ENCODE measurements at regions not wholly inside any gene's neighbourhood (a gene's known extent, or its start where the extent isn't known, plus 50 kb on each side); places are given as distances from the start of the nearest gene placed in this dataset.

DNA sequence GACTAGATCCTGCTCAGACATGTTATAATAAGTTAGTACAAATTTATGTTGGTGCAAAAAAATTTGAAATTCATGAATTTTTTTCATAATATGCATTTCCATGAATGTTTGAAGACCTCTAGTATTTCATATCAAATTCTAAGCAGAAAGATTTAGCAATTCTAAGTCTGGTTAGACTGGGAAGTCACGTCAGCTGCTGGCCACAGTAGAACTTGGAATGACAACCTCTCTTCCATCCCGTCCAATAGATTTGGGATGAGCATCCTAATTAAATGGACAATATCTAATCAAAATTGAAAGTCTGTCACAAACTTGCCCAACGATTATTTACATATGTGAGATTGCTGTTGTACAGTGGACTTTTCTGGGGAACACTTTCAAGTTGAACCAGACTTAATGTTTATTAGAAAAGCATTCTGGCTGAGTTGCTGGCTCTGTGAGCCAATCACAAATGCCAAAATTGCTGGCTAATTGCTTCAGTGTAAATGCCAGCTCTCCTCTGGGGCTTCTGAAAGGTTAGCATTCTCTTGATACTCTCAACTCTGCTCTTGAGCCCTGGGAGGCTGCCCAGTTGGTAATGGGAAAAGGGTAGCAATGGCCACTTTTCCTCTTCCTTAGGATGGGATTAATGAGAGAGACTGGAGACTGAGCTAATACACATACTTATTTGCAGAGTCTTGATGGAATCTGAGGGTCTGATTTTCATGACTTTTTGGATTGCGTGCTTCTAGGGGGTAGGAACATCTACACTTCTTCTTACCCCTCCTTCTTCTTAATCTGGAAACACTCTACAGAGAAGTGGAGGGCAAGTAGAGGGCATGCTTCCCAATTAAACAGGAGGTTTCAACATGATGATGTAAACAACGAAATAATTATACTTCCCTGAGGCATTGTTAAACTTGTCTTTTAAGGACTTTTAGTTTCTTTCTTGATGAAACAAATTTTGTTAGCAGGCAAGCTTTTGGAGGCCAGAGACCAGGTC lies 253.5 kb downstream of the BAMBI start:
- no peak for DNase-seq

- DNase-seq = no peak
Measured at GRCh38 chr10:28935061-28935460, 257.7 kb downstream of the BAMBI start.

DNA sequence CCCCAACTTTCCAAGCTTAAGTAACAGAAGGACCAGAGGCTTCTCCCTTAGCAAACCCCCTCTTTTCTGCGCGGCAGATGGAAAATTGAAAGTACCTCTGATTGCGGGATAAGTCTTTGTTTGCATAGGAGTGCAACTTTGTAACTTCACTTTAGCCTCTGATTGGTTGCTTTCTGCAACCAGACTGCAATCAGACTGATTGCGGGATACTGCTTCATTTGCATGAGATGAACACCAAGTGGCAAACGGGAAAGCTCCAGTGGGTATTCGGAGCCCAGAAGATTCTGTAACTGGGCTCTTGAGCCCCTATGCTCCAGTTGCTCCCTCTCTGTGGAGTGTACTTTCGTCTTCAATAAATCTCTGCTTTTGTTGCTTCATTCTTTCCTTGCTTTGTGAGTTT lies 260.6 kb downstream of the BAMBI start:
- DNase-seq = no peak

GRCh38 chr10:28938745-28939144 lies 261.4 kb downstream of the BAMBI start:
- DNase-seq = no peak

GRCh38 chr10:28939281-28940157 lies 262.2 kb downstream of the BAMBI start:
- no peak for DNase-seq

GRCh38 chr10:28940158-28940888 lies 263.0 kb downstream of the BAMBI start:
- DNase-seq = no peak

DNA sequence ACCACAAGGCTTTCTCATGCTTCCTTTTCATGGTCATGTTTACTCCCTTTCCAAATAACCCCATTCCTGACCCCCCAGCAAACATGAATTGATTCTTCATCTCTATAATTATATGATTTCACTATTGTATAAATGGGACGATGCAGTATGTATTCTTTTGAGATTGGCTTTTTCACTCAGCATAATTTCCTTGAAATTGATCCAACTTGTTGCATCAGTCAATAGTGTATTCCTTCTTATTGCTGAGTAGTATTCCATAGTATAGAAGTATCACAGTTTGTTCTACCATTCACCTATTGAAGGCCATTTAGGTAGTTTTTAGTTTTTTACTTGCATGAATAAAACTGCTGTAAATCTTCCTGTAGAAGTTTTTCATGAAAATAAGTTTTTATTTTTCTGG lies 264.7 kb downstream of the BAMBI start:
- DNase-seq = no peak

DNA sequence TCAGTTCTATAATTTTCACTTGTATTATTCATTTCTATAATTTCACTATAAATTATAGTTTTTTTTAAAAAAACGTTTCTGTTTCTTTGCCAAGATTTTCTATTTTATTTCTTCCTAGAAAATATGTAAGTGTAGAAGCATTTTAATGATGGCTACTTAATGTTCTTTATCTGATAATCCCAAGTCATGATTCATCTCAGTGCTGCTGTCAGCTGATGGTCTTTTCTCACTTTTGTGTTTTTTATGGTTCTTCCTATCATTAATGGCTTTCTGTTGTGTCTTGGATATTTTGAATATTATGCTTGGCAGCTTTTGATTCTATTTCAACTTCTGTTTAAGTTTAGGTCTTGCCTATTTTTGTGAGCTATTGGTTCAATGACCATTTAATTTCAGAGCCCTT lies 268.6 kb downstream of the BAMBI start:
- DNase-seq = no peak

DNA sequence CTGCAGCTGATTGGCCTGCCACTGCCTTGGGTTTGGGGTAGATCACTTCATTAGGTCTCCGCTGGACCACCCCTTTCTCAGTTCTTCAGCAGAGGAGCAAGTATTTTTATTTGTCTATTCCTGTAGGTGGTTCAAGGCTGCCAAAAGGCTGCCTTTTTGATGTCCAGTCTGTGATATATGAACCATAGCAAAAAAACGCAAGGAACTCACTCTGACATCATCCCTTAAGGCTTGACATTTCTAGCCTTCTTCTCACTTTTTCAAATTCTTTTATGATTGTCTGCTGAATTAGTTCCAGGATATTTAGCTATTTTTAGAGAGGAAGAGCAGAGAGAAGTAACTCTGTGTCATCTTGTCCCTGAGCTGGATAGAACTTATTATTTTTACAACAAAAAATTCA lies 269.2 kb downstream of the BAMBI start:
- no peak for DNase-seq

DNA sequence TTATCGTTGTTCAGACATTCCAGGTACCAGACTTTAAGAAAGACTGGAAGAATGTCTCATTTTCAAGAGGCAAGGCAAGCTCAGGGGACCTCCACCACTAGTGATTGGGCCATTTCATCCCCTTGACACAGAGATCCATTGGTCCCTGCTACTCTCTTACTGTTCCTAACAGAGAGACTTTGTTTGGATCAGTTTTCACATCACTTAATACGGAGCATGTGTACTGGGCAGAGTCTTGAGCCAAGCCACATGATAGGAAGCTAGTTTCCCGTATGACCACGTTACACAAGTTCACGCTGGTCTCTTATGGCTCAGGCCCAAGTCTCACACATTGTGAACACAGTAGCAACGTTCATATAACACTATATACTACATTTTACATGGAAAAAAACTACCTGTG lies 269.9 kb downstream of the BAMBI start:
- DNase-seq = no peak

DNA sequence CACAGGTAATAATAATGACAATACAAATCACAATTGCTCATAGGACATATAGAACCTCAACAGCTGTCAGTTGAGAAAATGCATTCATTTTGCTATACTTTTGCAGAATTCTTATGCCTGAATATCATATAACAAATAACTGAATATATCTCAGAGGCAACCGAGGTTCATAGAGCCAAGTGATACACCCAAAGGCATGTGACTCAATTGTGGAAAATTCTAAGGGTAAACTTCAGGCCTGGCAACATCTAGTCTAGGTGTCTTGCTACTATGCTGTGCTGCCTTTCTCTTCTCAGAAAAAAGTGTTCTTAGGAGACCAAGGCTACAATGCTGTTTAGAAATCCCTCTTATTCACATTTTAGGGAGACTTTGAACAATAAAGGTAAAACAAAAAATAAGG lies 270.7 kb downstream of the BAMBI start:
- no peak for DNase-seq

DNA sequence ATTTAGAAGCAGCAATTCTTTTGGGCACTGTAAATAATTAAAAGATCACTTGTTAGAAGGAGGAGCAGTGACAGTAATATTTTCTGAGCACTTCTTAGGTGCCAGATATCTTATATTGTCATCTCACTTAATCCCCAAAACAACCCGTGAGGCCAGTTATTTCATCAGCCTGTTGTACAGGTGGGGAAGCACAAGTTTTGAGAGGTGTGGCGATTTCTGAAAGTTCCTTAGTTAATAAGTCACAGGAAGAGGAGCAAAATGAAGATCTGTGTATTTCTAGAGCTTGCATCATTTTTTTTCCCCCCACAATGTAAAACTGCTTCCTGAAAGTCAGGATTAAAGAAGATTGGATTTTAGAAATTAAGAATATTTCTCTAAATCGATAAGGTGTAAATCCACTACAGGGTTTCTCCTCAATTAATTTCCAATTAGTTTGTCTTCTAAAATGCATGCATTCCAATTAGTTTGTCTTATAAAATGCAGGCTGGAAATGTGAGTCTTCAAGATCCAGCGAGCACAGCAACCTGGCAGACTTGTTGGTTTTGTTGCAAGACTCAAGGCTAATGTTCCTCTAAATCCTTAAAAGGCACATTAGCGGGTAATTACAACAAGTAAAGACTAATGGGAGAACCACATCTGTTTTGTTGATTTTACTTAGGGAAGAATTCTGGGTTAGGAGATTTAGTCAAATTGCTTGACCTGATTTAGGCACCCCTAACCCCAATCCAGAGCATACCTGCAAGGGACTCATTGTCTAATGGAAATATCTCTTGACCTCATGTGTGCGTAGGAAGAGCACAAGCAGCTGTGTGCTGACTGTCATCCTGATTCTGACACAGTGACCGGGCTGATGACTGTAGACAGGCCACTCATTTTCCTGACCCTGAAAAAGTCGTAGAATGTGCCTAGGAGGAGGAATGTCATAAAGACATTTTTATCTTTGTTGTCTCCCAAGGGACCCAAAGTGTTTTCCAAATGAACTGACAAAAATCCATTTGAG lies 272.0 kb downstream of the BAMBI start:
- no peak for DNase-seq

GRCh38 chr10:28951484-28951883 lies 274.2 kb downstream of the BAMBI start:
- DNase-seq = no peak

DNA sequence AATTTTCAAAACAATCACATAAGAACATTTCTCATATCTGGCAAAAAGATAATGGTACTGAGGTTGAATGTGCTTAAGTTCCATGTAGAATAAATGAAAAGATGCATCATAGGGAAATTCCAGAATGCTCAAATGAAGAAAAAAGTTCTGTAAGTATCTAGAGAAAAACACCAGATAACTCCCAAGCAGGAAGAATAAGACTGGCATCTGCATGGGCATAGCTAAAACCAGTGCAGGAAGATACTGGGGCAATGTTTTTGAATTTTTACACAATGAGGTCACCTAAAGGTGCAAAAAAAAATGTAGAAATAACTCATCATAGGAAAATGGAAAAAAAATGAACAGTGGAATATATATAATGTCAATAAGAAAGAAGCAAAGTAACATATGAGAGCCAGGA lies 275.2 kb downstream of the BAMBI start:
- DNase-seq = no peak

DNA sequence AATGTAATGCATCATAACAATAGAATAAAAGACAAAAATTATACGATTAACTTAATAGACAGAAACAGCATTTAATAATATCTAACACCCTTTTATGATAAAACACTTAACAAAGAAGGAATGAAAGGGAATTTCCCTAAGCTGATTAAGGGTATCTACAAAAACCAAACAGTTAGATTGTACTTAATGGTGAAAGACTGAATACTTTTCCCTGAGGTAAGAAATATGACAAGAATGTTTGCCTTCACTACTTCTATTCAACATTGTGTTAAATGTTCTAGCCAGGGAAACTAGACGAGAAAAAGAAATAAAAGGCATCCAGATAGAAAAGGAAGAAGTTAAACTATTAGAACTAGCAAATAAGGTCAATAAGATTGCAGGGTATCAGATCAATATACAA lies 276.9 kb downstream of the BAMBI start:
- no peak for DNase-seq

DNA sequence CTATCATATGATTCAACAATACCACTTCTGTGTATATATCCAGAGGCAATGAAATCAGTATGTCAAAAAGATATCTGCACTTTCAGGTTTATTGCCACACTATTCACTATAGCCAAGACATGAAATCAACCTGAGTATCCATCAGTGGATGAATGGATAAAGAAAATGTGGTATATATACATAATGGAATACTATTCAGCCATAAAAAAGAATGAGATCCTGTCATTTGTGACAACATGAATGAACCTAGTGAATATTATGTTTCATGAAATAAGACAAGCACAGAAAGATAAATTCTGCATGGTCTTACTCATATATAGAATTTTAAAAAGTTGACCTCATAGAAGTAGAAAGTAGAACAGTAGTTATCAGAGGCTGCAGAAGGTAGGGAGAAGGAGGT lies 281.1 kb downstream of the BAMBI start:
- DNase-seq = no peak

GRCh38 chr10:28959850-28960501 lies 282.7 kb downstream of the BAMBI start:
- no peak for DNase-seq

DNA sequence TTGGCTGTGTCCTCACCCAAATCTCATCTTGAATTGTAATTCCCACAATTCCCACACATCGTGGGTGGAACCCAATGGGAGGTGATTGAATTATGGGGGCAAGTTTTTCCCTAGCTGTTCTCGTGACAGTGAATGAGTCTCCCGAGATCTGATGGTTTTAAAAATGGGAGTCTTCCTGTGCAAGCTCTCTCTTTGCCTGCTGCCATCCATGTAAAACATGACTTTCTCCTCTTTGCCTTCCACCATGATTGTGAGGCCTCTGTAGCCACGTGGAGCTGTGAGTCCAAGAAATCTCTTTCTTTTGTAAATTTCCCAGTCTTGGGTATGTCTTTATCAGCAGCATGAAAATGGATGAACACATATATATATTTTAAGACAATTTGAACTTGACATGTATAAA lies 285.4 kb downstream of the BAMBI start:
- no peak for DNase-seq

- DNase-seq = no peak
Measured at GRCh38 chr10:28963539-28964221, 286.4 kb downstream of the BAMBI start.

GRCh38 chr10:28965937-28966336 lies 288.6 kb downstream of the BAMBI start:
- DNase-seq = no peak

- no peak for DNase-seq
Measured at GRCh38 chr10:28967031-28967430, 289.7 kb downstream of the BAMBI start.

Measured in T-helper 2 cell (primary cell).